Renal cortex interstitium (tissue), 11 donors: ENCODE measurements at regions not wholly inside any gene's neighbourhood (a gene's known extent, or its start where the extent isn't known, plus 50 kb on each side); places are given as distances from the start of the nearest gene placed in this dataset.
"Not testable (repeated sequence)": the region's sequence is repeated elsewhere in the genome, so short reads cannot be mapped to it uniquely, and the experiment has no call there.

Experiments used
- DNase-seq, 11 donors: peaks; one replicate each; pipeline ENCODE4 v3.0.0-alpha.2; 2013; ENCODE audit warnings: low read depth in 9 of 11, low spot score in 4 of 11; ENCODE audit errors: extremely low read depth in 1 of 11

- DNase-seq = no peak
Measured at GRCh38 chr4:116018831-116019230, 905.4 kb upstream of the NDST4 start.

GRCh38 chr4:116016201-116016600, 902.8 kb upstream of the NDST4 start:
- no peak for DNase-seq

- DNase-seq = no peak
Measured at GRCh38 chr4:116015549-116015948, 902.1 kb upstream of the NDST4 start.

- DNase-seq = no peak
Measured at GRCh38 chr4:116015062-116015461, 901.6 kb upstream of the NDST4 start.

- no peak for DNase-seq
Measured at GRCh38 chr4:116010923-116011322, 897.5 kb upstream of the NDST4 start.

- DNase-seq = no peak
Measured at GRCh38 chr4:116005806-116006088, 892.3 kb upstream of the NDST4 start.

- no peak for DNase-seq
Measured at GRCh38 chr4:116005037-116005805, 891.8 kb upstream of the NDST4 start.

GRCh38 chr4:116001291-116001690, 887.9 kb upstream of the NDST4 start:
- DNase-seq = no peak

GRCh38 chr4:115986573-115986972, 873.2 kb upstream of the NDST4 start:
- DNase-seq = no peak

- DNase-seq = not testable (repeated sequence)
Measured at GRCh38 chr4:115975421-115976001, 862.1 kb upstream of the NDST4 start.

- DNase-seq = no peak
Measured at GRCh38 chr4:115973768-115974167, 860.3 kb upstream of the NDST4 start.

GRCh38 chr4:115972967-115973366, 859.5 kb upstream of the NDST4 start:
- DNase-seq = no peak

GRCh38 chr4:115970859-115971258, 857.4 kb upstream of the NDST4 start:
- no peak for DNase-seq

- DNase-seq = no peak
Measured at GRCh38 chr4:115969756-115970155, 856.3 kb upstream of the NDST4 start.

- no peak for DNase-seq
Measured at GRCh38 chr4:115965588-115965987, 852.2 kb upstream of the NDST4 start.

- DNase-seq = not testable (repeated sequence)
Measured at GRCh38 chr4:115956054-115956796, 842.8 kb upstream of the NDST4 start.

GRCh38 chr4:115950806-115951205, 837.4 kb upstream of the NDST4 start:
- DNase-seq = no peak

GRCh38 chr4:115949974-115950743, 836.7 kb upstream of the NDST4 start:
- not testable (repeated sequence) for DNase-seq

GRCh38 chr4:115945026-115945425, 831.6 kb upstream of the NDST4 start:
- no peak for DNase-seq
